ENCODE measurements at regions not wholly inside any gene's neighbourhood (a gene's known extent, or its start where the extent isn't known, plus 50 kb on each side); places are given as distances from the start of the nearest gene placed in this dataset.

- no peaks in the 10 kb centered on the region for H3K27me3 ChIP-seq (ENCODE audit: control insufficient read depth, insufficient read depth, low read length)
- H3K36me3 ChIP-seq (ENCODE audit: control insufficient read depth, insufficient read depth, low read length), result no peaks in the 10 kb centered on the region
- H3K4me1 ChIP-seq (ENCODE audit: control insufficient read depth, insufficient read depth, low read length), result no peaks in the 10 kb centered on the region
- DNase-seq (ENCODE audit: low read depth, low spot score), result no peak
- H3K27ac ChIP-seq (ENCODE audit: low read length), result no peak overlapping the region
- no CpG with 5 or more reads among the region's 3 CpGs for WGBS (ENCODE audit: insufficient coverage, insufficient read length)
- no peaks in the 10 kb centered on the region for H3K9me3 ChIP-seq (ENCODE audit: control insufficient read depth, insufficient read depth, low read length)
- H3K4me3 ChIP-seq (ENCODE audit: low read length), result no peak overlapping the region
Measured at GRCh38 chr2:196421880-196422279, 217.6 kb upstream of the CCDC150 start.

- DNase-seq (ENCODE audit: low read depth, low spot score), result no peak
- no peaks in the 10 kb centered on the region for H3K27me3 ChIP-seq (ENCODE audit: control insufficient read depth, insufficient read depth, low read length)
- H3K36me3 ChIP-seq (ENCODE audit: control insufficient read depth, insufficient read depth, low read length), result no peaks in the 10 kb centered on the region
- H3K4me1 ChIP-seq (ENCODE audit: control insufficient read depth, insufficient read depth, low read length), result no peaks in the 10 kb centered on the region
- no peak overlapping the region for H3K27ac ChIP-seq (ENCODE audit: low read length)
- no peaks in the 10 kb centered on the region for H3K9me3 ChIP-seq (ENCODE audit: control insufficient read depth, insufficient read depth, low read length)
- WGBS (ENCODE audit: insufficient coverage, insufficient read length), result no CpG with 5 or more reads among the region's 2 CpGs
- H3K4me3 ChIP-seq (ENCODE audit: low read length), result no peak overlapping the region
Measured at GRCh38 chr2:196422361-196422760, 217.2 kb upstream of the CCDC150 start.

- no peaks in the 10 kb centered on the region for H3K27me3 ChIP-seq (ENCODE audit: control insufficient read depth, insufficient read depth, low read length)
- no peaks in the 10 kb centered on the region for H3K4me1 ChIP-seq (ENCODE audit: control insufficient read depth, insufficient read depth, low read length)
Measured at GRCh38 chr2:196426122-196426521, 213.4 kb upstream of the CCDC150 start.

GRCh38 chr2:196427986-196428634, 211.4 kb upstream of the CCDC150 start:
- Histone ChIP-seq H3K9me3 (ENCODE audit: control insufficient read depth, insufficient read depth, low read length) (no peaks in the 10 kb centered on the region), H3K4me3 (ENCODE audit: low read length) (no peak overlapping the region), H3K4me1 (ENCODE audit: control insufficient read depth, insufficient read depth, low read length) (no peaks in the 10 kb centered on the region), H3K36me3 (ENCODE audit: control insufficient read depth, insufficient read depth, low read length) (no peaks in the 10 kb centered on the region), H3K27ac (ENCODE audit: low read length) (no peak overlapping the region), H3K27me3 (ENCODE audit: control insufficient read depth, insufficient read depth, low read length) (no peaks in the 10 kb centered on the region)
- no CpG with 5 or more reads among the region's 2 CpGs for WGBS (ENCODE audit: insufficient coverage, insufficient read length)
- DNase-seq (ENCODE audit: low read depth, low spot score), result no peak

More at GRCh38 chr2:196426122-196426521, 213.4 kb upstream of the CCDC150 start:
- no CpG with 5 or more reads among the region's 1 CpG for WGBS (ENCODE audit: insufficient coverage, insufficient read length)
- Histone ChIP-seq H3K27ac (ENCODE audit: low read length) (no peak overlapping the region), H3K9me3 (ENCODE audit: control insufficient read depth, insufficient read depth, low read length) (no peaks in the 10 kb centered on the region), H3K4me3 (ENCODE audit: low read length) (no peak overlapping the region), H3K36me3 (ENCODE audit: control insufficient read depth, insufficient read depth, low read length) (no peaks in the 10 kb centered on the region)
- DNase-seq (ENCODE audit: low read depth, low spot score), result no peak

- Histone ChIP-seq H3K9me3 (ENCODE audit: control insufficient read depth, insufficient read depth, low read length) (no peaks in the 10 kb centered on the region), H3K27me3 (ENCODE audit: control insufficient read depth, insufficient read depth, low read length) (no peaks in the 10 kb centered on the region), H3K4me1 (ENCODE audit: control insufficient read depth, insufficient read depth, low read length) (no peaks in the 10 kb centered on the region), H3K27ac (ENCODE audit: low read length) (no peak overlapping the region), H3K36me3 (ENCODE audit: control insufficient read depth, insufficient read depth, low read length) (no peaks in the 10 kb centered on the region), H3K4me3 (ENCODE audit: low read length) (no peak overlapping the region)
- no CpG with 5 or more reads among the region's 2 CpGs for WGBS (ENCODE audit: insufficient coverage, insufficient read length)
- DNase-seq (ENCODE audit: low read depth, low spot score), result no peak
Measured at GRCh38 chr2:196431076-196431475, 208.4 kb upstream of the CCDC150 start.

GRCh38 chr2:196431957-196432356, 207.6 kb upstream of the CCDC150 start:
- Histone ChIP-seq H3K36me3 (ENCODE audit: control insufficient read depth, insufficient read depth, low read length) (no peaks in the 10 kb centered on the region), H3K27me3 (ENCODE audit: control insufficient read depth, insufficient read depth, low read length) (no peaks in the 10 kb centered on the region), H3K4me1 (ENCODE audit: control insufficient read depth, insufficient read depth, low read length) (no peaks in the 10 kb centered on the region), H3K9me3 (ENCODE audit: control insufficient read depth, insufficient read depth, low read length) (no peaks in the 10 kb centered on the region), H3K27ac (ENCODE audit: low read length) (no peak overlapping the region), H3K4me3 (ENCODE audit: low read length) (no peak overlapping the region)
- WGBS (ENCODE audit: insufficient coverage, insufficient read length), result no CpG with 5 or more reads among the region's 4 CpGs
- peak; percentile 31 for DNase-seq (ENCODE audit: low read depth, low spot score)

- H3K27me3 ChIP-seq (ENCODE audit: control insufficient read depth, insufficient read depth, low read length), result no peaks in the 10 kb centered on the region
- H3K4me1 ChIP-seq (ENCODE audit: control insufficient read depth, insufficient read depth, low read length), result no peaks in the 10 kb centered on the region
- no CpG with 5 or more reads among the region's 13 CpGs for WGBS (ENCODE audit: insufficient coverage, insufficient read length)
- no peak overlapping the region for H3K4me3 ChIP-seq (ENCODE audit: low read length)
- no peak overlapping the region for H3K27ac ChIP-seq (ENCODE audit: low read length)
- H3K36me3 ChIP-seq (ENCODE audit: control insufficient read depth, insufficient read depth, low read length), result no peaks in the 10 kb centered on the region
- H3K9me3 ChIP-seq (ENCODE audit: control insufficient read depth, insufficient read depth, low read length), result no peaks in the 10 kb centered on the region
- DNase-seq (ENCODE audit: low read depth, low spot score), result no peak
Measured at GRCh38 chr2:196433116-196433515, 206.4 kb upstream of the CCDC150 start.

- H3K27me3 ChIP-seq (ENCODE audit: control insufficient read depth, insufficient read depth, low read length), result no peaks in the 10 kb centered on the region
- H3K4me1 ChIP-seq (ENCODE audit: control insufficient read depth, insufficient read depth, low read length), result no peaks in the 10 kb centered on the region
- no peak for DNase-seq (ENCODE audit: low read depth, low spot score)
- no peaks in the 10 kb centered on the region for H3K36me3 ChIP-seq (ENCODE audit: control insufficient read depth, insufficient read depth, low read length)
- H3K4me3 ChIP-seq (ENCODE audit: low read length), result no peak overlapping the region
- no peaks in the 10 kb centered on the region for H3K9me3 ChIP-seq (ENCODE audit: control insufficient read depth, insufficient read depth, low read length)
- no peak overlapping the region for H3K27ac ChIP-seq (ENCODE audit: low read length)
- WGBS (ENCODE audit: insufficient coverage, insufficient read length), result no CpG with 5 or more reads among the region's 5 CpGs
Measured at GRCh38 chr2:196434217-196434616, 205.3 kb upstream of the CCDC150 start.

GRCh38 chr2:196435189-196435588, 204.3 kb upstream of the CCDC150 start:
- no peak overlapping the region for H3K4me3 ChIP-seq (ENCODE audit: low read length)
- DNase-seq (ENCODE audit: low read depth, low spot score), result no peak
- no peaks in the 10 kb centered on the region for H3K9me3 ChIP-seq (ENCODE audit: control insufficient read depth, insufficient read depth, low read length)
- no peak overlapping the region for H3K27ac ChIP-seq (ENCODE audit: low read length)
- H3K36me3 ChIP-seq (ENCODE audit: control insufficient read depth, insufficient read depth, low read length), result no peaks in the 10 kb centered on the region
- H3K4me1 ChIP-seq (ENCODE audit: control insufficient read depth, insufficient read depth, low read length), result no peaks in the 10 kb centered on the region
- no peaks in the 10 kb centered on the region for H3K27me3 ChIP-seq (ENCODE audit: control insufficient read depth, insufficient read depth, low read length)

- WGBS (ENCODE audit: insufficient coverage, insufficient read length), result no CpG with 5 or more reads among the region's 6 CpGs
- H3K27me3 ChIP-seq (ENCODE audit: control insufficient read depth, insufficient read depth, low read length), result no peaks in the 10 kb centered on the region
Measured at GRCh38 chr2:196437626-196438025, 201.9 kb upstream of the CCDC150 start.

GRCh38 chr2:196439760-196440159, 199.8 kb upstream of the CCDC150 start:
- no peaks in the 10 kb centered on the region for H3K4me1 ChIP-seq (ENCODE audit: control insufficient read depth, insufficient read depth, low read length)
- WGBS (ENCODE audit: insufficient coverage, insufficient read length), result no CpG with 5 or more reads among the region's 4 CpGs
- no peak for DNase-seq (ENCODE audit: low read depth, low spot score)
- H3K27ac ChIP-seq (ENCODE audit: low read length), result no peak overlapping the region
- no peaks in the 10 kb centered on the region for H3K36me3 ChIP-seq (ENCODE audit: control insufficient read depth, insufficient read depth, low read length)
- H3K4me3 ChIP-seq (ENCODE audit: low read length), result no peak overlapping the region
- H3K27me3 ChIP-seq (ENCODE audit: control insufficient read depth, insufficient read depth, low read length), result no peaks in the 10 kb centered on the region
- H3K9me3 ChIP-seq (ENCODE audit: control insufficient read depth, insufficient read depth, low read length), result no peaks in the 10 kb centered on the region

More at GRCh38 chr2:196437626-196438025, 201.9 kb upstream of the CCDC150 start:
- H3K4me1 ChIP-seq (ENCODE audit: control insufficient read depth, insufficient read depth, low read length), result no peaks in the 10 kb centered on the region
- no peak overlapping the region for H3K4me3 ChIP-seq (ENCODE audit: low read length)
- DNase-seq (ENCODE audit: low read depth, low spot score), result no peak
- H3K27ac ChIP-seq (ENCODE audit: low read length), result no peak overlapping the region
- no peaks in the 10 kb centered on the region for H3K36me3 ChIP-seq (ENCODE audit: control insufficient read depth, insufficient read depth, low read length)
- H3K9me3 ChIP-seq (ENCODE audit: control insufficient read depth, insufficient read depth, low read length), result no peaks in the 10 kb centered on the region

Measured in iPS DF 6.9 (cell line).